Spleen (tissue), 7 donors: ENCODE measurements at regions not wholly inside any gene's neighbourhood (a gene's known extent, or its start where the extent isn't known, plus 50 kb on each side); places are given as distances from the start of the nearest gene placed in this dataset.

ENCODE experiments used
- POLR2A ChIP-seq, 3 donors: fragments of 450-650 bp; IDR thresholded peaks; one replicate each; pipeline ENCODE4 v1.5.1; 2017; ENCODE audit warnings: antibody characterized with exemption in 3 of 3, mild to moderate bottlenecking in 1 of 3
- TF ChIP-seq, protein P1 (sequence below), 11 experiments: fragments of 200-600 bp in 7 of 11; fragments of 450-650 bp in 4 of 11; sonication (generic) in 4 of 11; IDR thresholded peaks in 8 of 11; conservative IDR thresholded peaks in 3 of 11; 1 replicate in 7 of 11; 2 replicates in 4 of 11; pipeline versions ENCODE4 v1.4.0 to v1.8.0; 2016 to 2021; ENCODE audit warnings: antibody characterized with exemption in 11 of 11, inconsistent platforms in 4 of 11, mild to moderate bottlenecking in 1 of 11
- donor health status: DM: no; HTN: no; CAD: no; lungs with moderate emphysema.
- donor health status: DM: no; HTN: no; CAD: no.
- donor health status: DM: no; HTN: no; CAD: no.

DNA sequence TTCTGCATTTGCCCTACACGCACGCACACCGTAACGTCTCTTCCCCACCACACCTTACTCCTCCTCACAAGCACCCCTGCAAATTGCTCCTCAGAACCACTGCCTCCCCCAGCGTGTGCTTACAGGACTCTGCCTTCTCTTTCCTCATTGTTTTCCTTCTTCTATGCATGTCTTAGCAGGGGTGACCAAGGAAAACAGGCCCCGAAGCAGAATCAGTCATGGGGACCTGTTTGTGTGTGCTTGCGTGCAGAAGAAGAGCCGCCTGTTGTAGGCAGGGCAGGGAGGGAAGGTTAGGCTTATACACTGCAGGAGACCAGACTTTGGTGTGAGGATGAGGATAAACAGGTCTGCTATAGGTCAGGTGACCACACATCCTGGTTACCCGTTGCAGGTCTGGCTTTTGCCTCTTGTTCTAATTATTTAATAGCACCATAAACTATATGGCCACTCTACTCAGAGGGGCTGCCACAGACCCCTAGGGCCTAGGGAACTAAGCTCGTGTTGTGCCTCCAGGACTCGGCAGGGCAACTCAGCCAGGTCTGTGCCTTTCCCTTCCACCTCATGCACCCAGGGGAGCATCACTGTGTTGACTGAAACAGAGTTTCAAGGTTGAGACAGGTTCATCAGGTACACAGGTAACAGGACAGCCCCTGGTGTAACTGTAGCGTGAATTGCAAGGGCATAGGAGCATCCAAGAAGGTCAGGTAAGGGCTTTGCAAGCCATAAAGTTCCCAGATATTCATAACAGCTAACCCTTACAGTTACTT, 60.8 kb upstream of the EPS8L3 start:
- TF ChIP-seq, protein P1, sequence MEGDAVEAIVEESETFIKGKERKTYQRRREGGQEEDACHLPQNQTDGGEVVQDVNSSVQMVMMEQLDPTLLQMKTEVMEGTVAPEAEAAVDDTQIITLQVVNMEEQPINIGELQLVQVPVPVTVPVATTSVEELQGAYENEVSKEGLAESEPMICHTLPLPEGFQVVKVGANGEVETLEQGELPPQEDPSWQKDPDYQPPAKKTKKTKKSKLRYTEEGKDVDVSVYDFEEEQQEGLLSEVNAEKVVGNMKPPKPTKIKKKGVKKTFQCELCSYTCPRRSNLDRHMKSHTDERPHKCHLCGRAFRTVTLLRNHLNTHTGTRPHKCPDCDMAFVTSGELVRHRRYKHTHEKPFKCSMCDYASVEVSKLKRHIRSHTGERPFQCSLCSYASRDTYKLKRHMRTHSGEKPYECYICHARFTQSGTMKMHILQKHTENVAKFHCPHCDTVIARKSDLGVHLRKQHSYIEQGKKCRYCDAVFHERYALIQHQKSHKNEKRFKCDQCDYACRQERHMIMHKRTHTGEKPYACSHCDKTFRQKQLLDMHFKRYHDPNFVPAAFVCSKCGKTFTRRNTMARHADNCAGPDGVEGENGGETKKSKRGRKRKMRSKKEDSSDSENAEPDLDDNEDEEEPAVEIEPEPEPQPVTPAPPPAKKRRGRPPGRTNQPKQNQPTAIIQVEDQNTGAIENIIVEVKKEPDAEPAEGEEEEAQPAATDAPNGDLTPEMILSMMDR (IDR thresholded peaks at IDR 0.05 in 8 of 11, conservative IDR thresholded peaks at IDR 0.05 in 3 of 11), result no peak
- TF ChIP-seq POLR2A (IDR thresholded peaks at IDR 0.05), result no peak
